PC-9 (cell line): ENCODE measurements at regions not wholly inside any gene's neighbourhood (a gene's known extent, or its start where the extent isn't known, plus 50 kb on each side); places are given as distances from the start of the nearest gene placed in this dataset.

Experiments used
- BruUV-seq: library from RNA; stranded (reverse); fragments of 400-500 nt; replicated peaks from 2 replicates; lab custom pipeline; 2021; lab: Mats Ljungman, UMichigan
- CTCF ChIA-PET: fragments of 300-600 bp; sonication (Branson Sonifier 250); formaldehyde crosslinking; loops from one replicate; lab custom pipeline; 2022; ENCODE audit warnings: antibody characterized with exemption; lab: Charles Lee
- POLR2A ChIA-PET: fragments of 300-600 bp; sonication (Branson Sonifier 250); formaldehyde crosslinking; loops from one replicate; lab custom pipeline; 2022; ENCODE audit warnings: antibody characterized with exemption; ENCODE audit not compliant: unreplicated experiment; lab: Charles Lee
- DNase-seq, 2 experiments: peaks; one replicate each; pipeline versions ENCODE4 v3.0.0 to v3.0.0-alpha.2; 2015 to 2022; ENCODE audit warnings: mixed read lengths in 1 of 2
- H2AFZ ChIP-seq: fragments of 200-600 bp; sonication (generic); 2 replicates; pipeline ENCODE4 v1.8.1; 2017; ENCODE audit warnings: antibody characterized with exemption
- H3F3A ChIP-seq: fragments of 200-600 bp; sonication (generic); 2 replicates; pipeline ENCODE4 v1.8.1; 2017; ENCODE audit warnings: antibody characterized with exemption, mild to moderate bottlenecking, low read depth; ENCODE audit not compliant: insufficient read depth
- H3K27ac ChIP-seq: fragments of 200-600 bp; sonication (generic); 2 replicates; pipeline ENCODE4 v1.6.1; 2016; ENCODE audit warnings: mixed run types
- H3K27me3 ChIP-seq: fragments of 200-600 bp; sonication (generic); 2 replicates; pipeline ENCODE4 v1.6.1; 2016; ENCODE audit warnings: low read depth, mixed run types; ENCODE audit not compliant: insufficient read depth
- H3K36me3 ChIP-seq: fragments of 200-600 bp; sonication (generic); 2 replicates; pipeline ENCODE4 v1.6.1; 2016; ENCODE audit warnings: low read depth, mixed run types
- H3K4me1 ChIP-seq: fragments of 200-600 bp; sonication (generic); replicated peaks from 2 replicates; pipeline ENCODE4 v1.6.1; 2016; ENCODE audit warnings: mixed run types; ENCODE audit not compliant: insufficient read depth
- H3K4me2 ChIP-seq: fragments of 200-600 bp; sonication (generic); 2 replicates; pipeline ENCODE4 v1.6.1; 2017; ENCODE audit warnings: mixed run types
- H3K4me3 ChIP-seq: fragments of 200-600 bp; sonication (generic); 2 replicates; pipeline ENCODE4 v1.6.1; 2016; ENCODE audit warnings: mixed run types
- H3K79me2 ChIP-seq: fragments of 200-600 bp; sonication (generic); 2 replicates; pipeline ENCODE4 v1.6.1; 2017; ENCODE audit warnings: low read depth, mixed run types
- H3K9me2 ChIP-seq: fragments of 200-600 bp; sonication (generic); 2 replicates; pipeline ENCODE4 v1.8.1; 2017; ENCODE audit warnings: mild to moderate bottlenecking; ENCODE audit not compliant: insufficient read depth
- H3K9me3 ChIP-seq: fragments of 200-600 bp; sonication (generic); 2 replicates; pipeline ENCODE4 v1.8.1; 2016; ENCODE audit warnings: low read depth; ENCODE audit not compliant: insufficient read depth
- H4K20me1 ChIP-seq: fragments of 200-600 bp; sonication (generic); 2 replicates; pipeline ENCODE4 v1.8.1; 2017; ENCODE audit not compliant: insufficient read depth
- EZH2 ChIP-seq: fragments of 200-600 bp; sonication (generic); IDR thresholded peaks from 2 replicates; pipeline ENCODE4 v1.8.0; 2017; ENCODE audit warnings: antibody characterized with exemption, low read depth
- intact Hi-C: fragments of 100-400 bp; cut with micrococcal nuclease; formaldehyde crosslinking; loops from one replicate; pipeline ENCODE4 v1.10.0; 2022; ENCODE audit not compliant: unreplicated experiment
- TF ChIP-seq, protein P1 (sequence below): fragments of 200-600 bp; sonication (generic); conservative IDR thresholded peaks from 2 replicates; pipeline ENCODE4 v1.6.1; 2017; ENCODE audit warnings: mixed run types, antibody characterized with exemption, mild to moderate bottlenecking, moderate library complexity

DNA sequence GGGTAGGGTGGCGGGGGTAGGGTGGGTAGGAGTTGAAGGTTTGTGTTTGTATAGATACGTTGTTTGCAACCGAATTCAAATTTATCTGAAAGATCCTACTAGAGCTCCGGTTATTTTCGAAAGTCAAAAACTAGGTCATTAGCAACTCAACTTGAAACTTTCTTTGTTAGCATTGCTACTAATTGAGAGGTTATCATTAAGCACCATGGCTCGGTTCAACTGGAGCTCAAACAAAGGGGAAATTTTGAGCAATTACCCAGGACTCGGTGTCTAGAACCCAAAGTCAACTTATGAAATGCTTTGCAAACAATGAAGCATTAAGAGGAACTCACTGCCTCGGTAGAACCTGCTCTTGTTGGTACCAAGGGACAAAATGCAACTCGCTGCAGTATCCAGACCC is 207.7 kb downstream of the BCAT1 start:
- Histone ChIP-seq H2AFZ (no peak overlapping the region), H3K27me3 (peaks cover 15% of the 10 kb centered on the region), H3K4me2 (no peak overlapping the region), H3K9me3 (no peaks in the 10 kb centered on the region), H3K4me3 (no peak overlapping the region), H3K36me3 (no peaks in the 10 kb centered on the region), H3K27ac (no peak overlapping the region), H3K4me1 (no peaks in the 10 kb centered on the region), H3K79me2 (no peaks in the 10 kb centered on the region), H3F3A (no peaks in the 10 kb centered on the region), H4K20me1 (no peaks in the 10 kb centered on the region), H3K9me2 (no peaks in the 10 kb centered on the region)
- CTCF ChIA-PET: no interaction called here
- intact Hi-C loops: no loop called here
- no TSS peak for BruUV-seq
- POLR2A ChIA-PET: no interaction called here
- TF ChIP-seq EZH2: no peak
- TF ChIP-seq, protein P1, sequence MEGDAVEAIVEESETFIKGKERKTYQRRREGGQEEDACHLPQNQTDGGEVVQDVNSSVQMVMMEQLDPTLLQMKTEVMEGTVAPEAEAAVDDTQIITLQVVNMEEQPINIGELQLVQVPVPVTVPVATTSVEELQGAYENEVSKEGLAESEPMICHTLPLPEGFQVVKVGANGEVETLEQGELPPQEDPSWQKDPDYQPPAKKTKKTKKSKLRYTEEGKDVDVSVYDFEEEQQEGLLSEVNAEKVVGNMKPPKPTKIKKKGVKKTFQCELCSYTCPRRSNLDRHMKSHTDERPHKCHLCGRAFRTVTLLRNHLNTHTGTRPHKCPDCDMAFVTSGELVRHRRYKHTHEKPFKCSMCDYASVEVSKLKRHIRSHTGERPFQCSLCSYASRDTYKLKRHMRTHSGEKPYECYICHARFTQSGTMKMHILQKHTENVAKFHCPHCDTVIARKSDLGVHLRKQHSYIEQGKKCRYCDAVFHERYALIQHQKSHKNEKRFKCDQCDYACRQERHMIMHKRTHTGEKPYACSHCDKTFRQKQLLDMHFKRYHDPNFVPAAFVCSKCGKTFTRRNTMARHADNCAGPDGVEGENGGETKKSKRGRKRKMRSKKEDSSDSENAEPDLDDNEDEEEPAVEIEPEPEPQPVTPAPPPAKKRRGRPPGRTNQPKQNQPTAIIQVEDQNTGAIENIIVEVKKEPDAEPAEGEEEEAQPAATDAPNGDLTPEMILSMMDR: no peak
- DNase-seq: no peak

DNA sequence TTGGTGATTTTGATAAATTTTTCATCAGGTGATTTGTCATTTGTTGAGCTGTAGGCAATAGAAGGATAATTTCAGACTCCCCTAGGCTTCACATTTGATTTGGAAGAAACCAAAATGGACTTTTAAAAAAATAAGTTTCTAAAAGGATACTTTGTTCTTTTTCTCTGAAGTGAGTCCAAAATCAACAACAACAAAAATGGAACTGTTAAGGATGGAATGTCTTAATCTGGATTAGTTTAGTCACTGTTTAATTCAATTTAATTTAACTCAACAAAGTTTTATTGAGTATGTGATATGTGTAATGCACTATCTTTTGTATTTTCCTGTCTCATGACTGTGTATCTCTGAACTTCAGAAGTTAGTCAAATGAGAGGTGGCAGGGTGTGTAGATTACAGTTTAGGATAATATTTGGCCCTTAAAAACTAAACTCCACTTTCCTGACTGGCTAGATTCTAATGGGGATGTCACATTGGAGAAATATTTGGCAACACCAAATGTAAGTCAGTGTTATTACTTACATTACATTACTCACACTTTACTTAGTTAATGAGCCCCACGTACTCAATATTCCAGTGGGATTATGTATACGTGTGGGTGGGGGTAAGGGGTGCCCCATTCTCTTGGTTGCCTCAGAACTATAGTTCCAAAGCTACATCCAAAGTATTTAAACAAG is 209.7 kb downstream of the BCAT1 start:
- Histone ChIP-seq H3F3A (no peaks in the 10 kb centered on the region), H3K4me2 (no peak overlapping the region), H3K4me3 (no peak overlapping the region), H3K79me2 (no peaks in the 10 kb centered on the region), H3K27me3 (peaks cover 5% of the 10 kb centered on the region), H3K36me3 (no peaks in the 10 kb centered on the region), H3K4me1 (no peaks in the 10 kb centered on the region), H3K9me3 (no peaks in the 10 kb centered on the region), H3K27ac (no peak overlapping the region), H3K9me2 (no peaks in the 10 kb centered on the region), H2AFZ (no peak overlapping the region), H4K20me1 (no peaks in the 10 kb centered on the region)
- no peak for DNase-seq
- TF ChIP-seq EZH2: no peak
- TF ChIP-seq, protein P1: no peak
- intact Hi-C loops: no loop called here
- BruUV-seq: no TSS peak
- POLR2A ChIA-PET: no interaction called here
- CTCF ChIA-PET: no interaction called here

DNA sequence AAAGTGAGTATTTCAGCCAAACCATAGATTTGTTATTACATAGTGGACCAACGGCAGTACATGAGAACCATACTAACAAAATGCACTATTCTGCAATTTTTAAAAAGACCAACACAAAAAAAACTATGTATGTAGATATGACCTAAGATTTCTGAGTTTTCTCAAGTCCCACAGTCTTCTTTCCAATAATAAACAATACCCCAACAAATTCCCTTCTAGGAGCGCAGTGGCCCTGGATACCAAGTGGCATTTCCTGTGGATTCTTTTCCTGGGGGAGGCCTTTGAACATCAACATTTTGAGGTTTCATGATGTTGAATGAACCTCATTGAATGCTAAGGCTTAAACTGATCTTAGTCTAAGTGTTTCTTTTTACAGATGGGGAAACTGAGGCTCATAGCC is 210.5 kb downstream of the BCAT1 start:
- POLR2A ChIA-PET: no interaction called here

More for the DNA sequence above, 210.5 kb downstream of the BCAT1 start:
- Histone ChIP-seq H3F3A (no peaks in the 10 kb centered on the region), H2AFZ (no peak overlapping the region), H3K4me2 (no peak overlapping the region), H3K27me3 (no peaks in the 10 kb centered on the region), H3K27ac (no peak overlapping the region), H3K79me2 (no peaks in the 10 kb centered on the region), H3K36me3 (no peaks in the 10 kb centered on the region), H3K4me3 (no peak overlapping the region), H4K20me1 (no peaks in the 10 kb centered on the region), H3K9me3 (no peaks in the 10 kb centered on the region), H3K9me2 (no peaks in the 10 kb centered on the region), H3K4me1 (no peaks in the 10 kb centered on the region)
- CTCF ChIA-PET: no interaction called here
- BruUV-seq: no TSS peak
- no peak for DNase-seq
- TF ChIP-seq EZH2: no peak
- TF ChIP-seq, protein P1: no peak
- intact Hi-C loops: no loop called here
